IMR-90 (cell line): ENCODE measurements at regions not wholly inside any gene's neighbourhood (a gene's known extent, or its start where the extent isn't known, plus 50 kb on each side); places are given as distances from the start of the nearest gene placed in this dataset.
A peak's percentile ranks its signal among the peaks of the same experiment; 100 is the strongest.

ENCODE experiments used
- ATAC-seq: fragments of 200-7000 bp; cut with Tn5 transposase; 2 replicates; pipeline ENCODE4 v1.9.1; 2020; ENCODE audit warnings: low read depth, mild to moderate bottlenecking, moderate library complexity
- BruUV-seq: library from RNA; stranded (reverse); fragments of 400-500 nt; replicated peaks from 2 replicates; lab custom pipeline; 2021; lab: Mats Ljungman, UMichigan
- CTCF ChIA-PET: fragments of 300-600 bp; formaldehyde crosslinking; extraction: SDS; loops from one replicate; lab custom pipeline; 2021; ENCODE audit warnings: antibody characterized with exemption; lab: Yijun Ruan, JAX
- POLR2A ChIA-PET: fragments of 300-600 bp; sonication (Branson Sonifier 250); formaldehyde crosslinking; loops from one replicate; lab custom pipeline; 2022; ENCODE audit warnings: antibody characterized with exemption; ENCODE audit not compliant: unreplicated experiment; lab: Charles Lee
- DNase-seq: peaks from one replicate; pipeline ENCODE4 v3.0.0; 2013
- H2AFZ ChIP-seq: replicated peaks from 2 replicates; pipeline ENCODE3; 2013; ENCODE audit warnings: low read length, mild to moderate bottlenecking; ENCODE audit not compliant: poor library complexity
- H2AK5ac ChIP-seq: 2 replicates; pipeline ENCODE4 v1.6.1; 2013; ENCODE audit warnings: low read depth, low read length, inconsistent platforms
- H2AK9ac ChIP-seq: replicated peaks from 2 replicates; pipeline ENCODE3; 2013; ENCODE audit warnings: mild to moderate bottlenecking, low read depth, low read length, moderate library complexity; ENCODE audit not compliant: poor library complexity
- H2BK120ac ChIP-seq: 2 replicates; pipeline ENCODE4 v1.6.1; 2013; ENCODE audit warnings: low read depth, low read length, inconsistent platforms
- H2BK15ac ChIP-seq: 3 replicates; pipeline ENCODE4 v1.6.1; 2013; ENCODE audit warnings: low read depth, low read length, inconsistent platforms
- H2BK20ac ChIP-seq: 2 replicates; pipeline ENCODE4 v1.6.1; 2013; ENCODE audit warnings: low read depth, mild to moderate bottlenecking, inconsistent platforms, low read length, moderate library complexity
- H2BK5ac ChIP-seq: 2 replicates; pipeline ENCODE4 v1.6.1; 2013; ENCODE audit warnings: mild to moderate bottlenecking, low read depth, low read length, inconsistent platforms; ENCODE audit not compliant: poor library complexity, severe bottlenecking
- H3K14ac ChIP-seq: replicated peaks from 2 replicates; pipeline ENCODE4 v1.6.1; 2013; ENCODE audit warnings: low read depth, low read length, inconsistent platforms
- H3K18ac ChIP-seq: 2 replicates; pipeline ENCODE4 v1.6.1; 2013; ENCODE audit warnings: low read depth, low read length, control low read depth
- H3K23ac ChIP-seq: 2 replicates; pipeline ENCODE4 v1.6.1; 2013; ENCODE audit warnings: low read depth, low read length, inconsistent platforms
- H3K27ac ChIP-seq: 2 replicates; pipeline ENCODE4 v1.5.1; 2013; ENCODE audit warnings: mild to moderate bottlenecking, control low read depth, low read length; ENCODE audit not compliant: insufficient read depth
- H3K27me3 ChIP-seq: 2 replicates; pipeline ENCODE4 v1.6.1; 2013; ENCODE audit warnings: low read length; ENCODE audit not compliant: control insufficient read depth, insufficient read depth
- H3K36me3 ChIP-seq: 2 replicates; pipeline ENCODE4 v1.6.1; 2013; ENCODE audit warnings: low read length, mixed read lengths; ENCODE audit not compliant: control insufficient read depth, insufficient read depth
- H3K4ac ChIP-seq: 2 replicates; pipeline ENCODE4 v1.6.1; 2013; ENCODE audit warnings: low read depth, low read length, inconsistent platforms
- H3K4me1 ChIP-seq: 2 replicates; pipeline ENCODE4 v1.6.1; 2013; ENCODE audit warnings: low read length, mixed read lengths; ENCODE audit not compliant: control insufficient read depth, insufficient read depth
- H3K4me2 ChIP-seq: 2 replicates; pipeline ENCODE4 v1.6.1; 2013; ENCODE audit warnings: low read depth, mild to moderate bottlenecking, control low read depth, low read length, moderate library complexity
- H3K4me3 ChIP-seq: 2 replicates; pipeline ENCODE4 v1.5.1; 2013; ENCODE audit warnings: low read depth, mild to moderate bottlenecking, control low read depth, low read length, moderate library complexity; ENCODE audit not compliant: insufficient read depth
- H3K56ac ChIP-seq: 2 replicates; pipeline ENCODE4 v1.6.1; 2013; ENCODE audit warnings: low read length, inconsistent platforms; ENCODE audit not compliant: insufficient read depth; ENCODE audit errors: extremely low read depth
- H3K79me1 ChIP-seq, 2 experiments: 2 replicates each; pipeline ENCODE4 v1.6.1; 2013; ENCODE audit warnings: low read length in 2 of 2, inconsistent platforms in 1 of 2, low read depth in 1 of 2
- H3K9ac ChIP-seq: 2 replicates; pipeline ENCODE4 v1.6.1; 2013; ENCODE audit warnings: low read depth, low read length, control low read depth
- H3K9me1 ChIP-seq: 2 replicates; pipeline ENCODE4 v1.6.1; 2013; ENCODE audit warnings: low read length, inconsistent platforms; ENCODE audit not compliant: insufficient read depth
- H3K9me3 ChIP-seq: 2 replicates; pipeline ENCODE4 v1.6.1; 2013; ENCODE audit warnings: low read length; ENCODE audit not compliant: control insufficient read depth, insufficient read depth
- H4K20me1 ChIP-seq: 2 replicates; pipeline ENCODE4 v1.6.1; 2013; ENCODE audit warnings: low read length, inconsistent platforms; ENCODE audit not compliant: insufficient read depth
- H4K5ac ChIP-seq: 2 replicates; pipeline ENCODE4 v1.6.1; 2013; ENCODE audit warnings: mild to moderate bottlenecking, low read depth, low read length, control low read depth
- H4K8ac ChIP-seq, 2 experiments: 2 replicates each; pipeline ENCODE4 v1.6.1; 2013; ENCODE audit warnings: low read depth in 2 of 2, low read length in 2 of 2, control low read depth in 1 of 2, inconsistent platforms in 1 of 2
- H4K91ac ChIP-seq: 2 replicates; pipeline ENCODE4 v1.6.1; 2013; ENCODE audit warnings: low read depth, low read length, inconsistent platforms; ENCODE audit not compliant: insufficient read depth
- BHLHE40 ChIP-seq: fragments of 150-350 bp; IDR thresholded peaks from 2 replicates; pipeline ENCODE4 v1.6.1; 2016; ENCODE audit warnings: mild to moderate bottlenecking, low read depth, low read length
- CEBPB ChIP-seq: IDR thresholded peaks from 2 replicates; pipeline ENCODE4 v1.6.1; 2012; ENCODE audit warnings: low read depth, low read length, improper control_type of control experiment
- CHD1 ChIP-seq: IDR thresholded peaks from 2 replicates; pipeline ENCODE4 v1.6.1; 2012; ENCODE audit warnings: low read depth, low read length, improper control_type of control experiment
- FOS ChIP-seq: fragments of 150-350 bp; IDR thresholded peaks from 2 replicates; pipeline ENCODE4 v1.6.1; 2016; ENCODE audit warnings: low read depth, low read length
- MAZ ChIP-seq: IDR thresholded peaks from 2 replicates; pipeline ENCODE4 v1.6.1; 2012; ENCODE audit warnings: low read depth, mild to moderate bottlenecking, low read length, improper control_type of control experiment, moderate library complexity, borderline replicate concordance
- MXI1 ChIP-seq: IDR thresholded peaks from 2 replicates; pipeline ENCODE4 v1.6.1; 2012; ENCODE audit warnings: low read depth, mild to moderate bottlenecking, low read length, moderate library complexity, borderline replicate concordance
- NFE2L2 ChIP-seq: fragments of 150-350 bp; IDR thresholded peaks from 2 replicates; pipeline ENCODE4 v1.6.1; 2016; ENCODE audit warnings: low read depth, mild to moderate bottlenecking, low read length
- POLR2A ChIP-seq: IDR thresholded peaks from 2 replicates; pipeline ENCODE4 v1.6.1; 2012; ENCODE audit warnings: mild to moderate bottlenecking, low read depth, low read length
- RAD21 ChIP-seq: IDR thresholded peaks from 2 replicates; pipeline ENCODE4 v1.6.1; 2012; ENCODE audit warnings: low read length, improper control_type of control experiment
- RCOR1 ChIP-seq: IDR thresholded peaks from 2 replicates; pipeline ENCODE4 v1.6.1; 2012; ENCODE audit warnings: mild to moderate bottlenecking, low read length, improper control_type of control experiment; ENCODE audit not compliant: insufficient replicate concordance
- RFX5 ChIP-seq: IDR thresholded peaks from 2 replicates; pipeline ENCODE4 v1.8.0; 2012; ENCODE audit warnings: low read depth, mild to moderate bottlenecking, low read length, moderate library complexity
- SMC3 ChIP-seq: fragments of 150-350 bp; IDR thresholded peaks from 2 replicates; pipeline ENCODE4 v1.6.1; 2016; ENCODE audit warnings: low read depth, mild to moderate bottlenecking, antibody characterized with exemption, low read length, moderate library complexity
- WGBS, 2 experiments: methylation state at CpG; one replicate each; pipeline versions ENCODE4 v1.1.5 to v1.1.7; 2013; ENCODE audit warnings: missing lambda C conversion rate in 2 of 2; ENCODE audit not compliant: insufficient read length in 1 of 2; ENCODE audit errors: extremely low coverage in 2 of 2; 5-methylcytosine and 5-hydroxymethylcytosine counted together
- dilution Hi-C: fragments of 300-500 bp; cut with HindIII; formaldehyde crosslinking; loops from one replicate; pipeline ENCODE4 v1.14.3; 2018; ENCODE audit warnings: low sequenced_read_pairs; ENCODE audit not compliant: unreplicated experiment
- in situ Hi-C: fragments of 300-500 bp; cut with MboI; formaldehyde crosslinking; loops from 3 replicates; pipeline ENCODE4 v1.14.3; 2019; ENCODE audit warnings: low sequenced_read_pairs, inconsistent platforms, mixed read lengths
- intact Hi-C: fragments of 100-400 bp; cut with micrococcal nuclease; formaldehyde crosslinking; loops from 2 replicates; pipeline ENCODE4 v1.10.0; 2022
- TF ChIP-seq, protein P1 (sequence below): fragments of 150-350 bp; IDR thresholded peaks from 2 replicates; pipeline ENCODE4 v1.6.1; 2017; ENCODE audit warnings: mild to moderate bottlenecking, antibody characterized with exemption, low read length, low read depth
- TF ChIP-seq, protein P2 (sequence below): conservative IDR thresholded peaks from 2 replicates; pipeline ENCODE4 v1.5.1; 2012; ENCODE audit warnings: mild to moderate bottlenecking, low read depth, low read length, improper control_type of control experiment
- TF ChIP-seq, protein P3 (sequence below): fragments of 150-350 bp; IDR thresholded peaks from 2 replicates; pipeline ENCODE4 v1.6.1; 2016; ENCODE audit warnings: low read depth, mild to moderate bottlenecking, low read length, moderate library complexity, borderline replicate concordance

DNA sequence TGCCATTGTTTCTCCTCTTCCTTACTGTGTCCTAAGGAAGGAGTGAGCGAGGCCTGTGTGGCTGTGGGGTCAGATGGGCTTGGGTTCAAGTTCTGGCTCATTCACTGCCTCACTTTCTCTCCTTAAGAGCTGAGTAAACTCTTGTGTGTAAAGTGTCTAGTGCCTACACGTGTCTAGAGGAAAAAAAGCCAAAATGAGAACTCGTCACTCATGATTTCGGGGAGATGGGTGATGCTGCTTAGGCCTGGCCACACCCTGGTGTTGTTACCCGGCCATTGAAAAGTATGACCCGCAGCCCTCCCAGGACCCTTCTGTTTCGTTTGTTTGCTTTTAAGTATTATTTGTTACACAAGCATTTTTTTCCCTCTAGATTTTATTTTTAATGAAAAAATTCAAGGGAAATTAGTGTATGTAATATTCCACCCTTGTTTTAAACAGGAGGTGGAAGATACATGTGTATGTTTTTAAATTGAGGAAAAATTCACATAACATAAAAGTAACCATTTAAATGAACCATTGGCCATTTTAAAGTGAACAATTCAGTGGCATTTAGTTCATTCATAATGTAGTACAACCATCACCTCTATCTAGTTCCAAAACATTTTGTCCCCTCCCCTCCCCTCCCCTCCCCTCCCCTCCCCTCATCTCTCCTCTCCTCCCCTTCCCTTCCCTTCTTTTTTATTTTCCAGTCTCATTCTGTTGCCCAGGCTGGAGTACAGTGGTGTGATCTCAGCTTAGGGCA lies 71.0 kb downstream of the CEBPB start:
- Histone ChIP-seq H4K20me1 (no peaks in the 10 kb centered on the region), H2BK15ac (peak overlapping the region; percentile 69; the same call in 2 of the 3 replicates), H3K9ac (no peak overlapping the region), H3K4me1 (peaks cover 11% of the 10 kb centered on the region), H3K36me3 (no peaks in the 10 kb centered on the region), H3K9me1 (peaks cover 10% of the 10 kb centered on the region; the same call in 1 of the 2 replicates), H3K14ac (peak overlapping the region; percentile 52; the same call in 1 of the 2 replicates), H4K91ac (peak overlapping the region; percentile 81), H2AFZ (peak overlapping the region; percentile 73), H3K4me2 (no peak overlapping the region), H2BK5ac (no peak overlapping the region), H3K79me1 (no peaks in the 10 kb centered on the region; a peak in 1 of 4 replicates), H4K8ac (peak overlapping the region in 1 of 2 experiments; percentile 67; a peak in 1 of 4 replicates), H3K18ac (no peak overlapping the region), H3K4ac (peak overlapping the region; percentile 71; the same call in 1 of the 2 replicates), H3K56ac (no peak overlapping the region), H3K4me3 (no peak overlapping the region), H2BK120ac (peak overlapping the region; percentile 83), H4K5ac (no peak overlapping the region; the same call in 1 of the 2 replicates), H2AK5ac (peak overlapping the region; percentile 100), H3K9me3 (no peaks in the 10 kb centered on the region), H3K27me3 (no peaks in the 10 kb centered on the region), H3K27ac (no peak overlapping the region), H2BK20ac (peak overlapping the region; percentile 76), H3K23ac (no peak overlapping the region), H2AK9ac (peak overlapping the region; percentile 70)
- dilution Hi-C loops (no loop called here), intact Hi-C loops (no loop called here), in situ Hi-C loops (no loop called here)
- no peak for DNase-seq
- WGBS, 2 experiments, result 100% methylated on average over 2 of the region's 7 CpGs; no CpG with 5 or more reads in 1 of the 2 experiments
- no TSS peak for BruUV-seq
- ATAC-seq, result no peak; the same call in 1 of the 2 replicates
- ChIA-PET CTCF (no interaction called here), POLR2A (no interaction called here)
- no peak for TF ChIP-seq NFE2L2
- TF ChIP-seq POLR2A, result no peak
- no peak for TF ChIP-seq FOS
- TF ChIP-seq, protein P1, sequence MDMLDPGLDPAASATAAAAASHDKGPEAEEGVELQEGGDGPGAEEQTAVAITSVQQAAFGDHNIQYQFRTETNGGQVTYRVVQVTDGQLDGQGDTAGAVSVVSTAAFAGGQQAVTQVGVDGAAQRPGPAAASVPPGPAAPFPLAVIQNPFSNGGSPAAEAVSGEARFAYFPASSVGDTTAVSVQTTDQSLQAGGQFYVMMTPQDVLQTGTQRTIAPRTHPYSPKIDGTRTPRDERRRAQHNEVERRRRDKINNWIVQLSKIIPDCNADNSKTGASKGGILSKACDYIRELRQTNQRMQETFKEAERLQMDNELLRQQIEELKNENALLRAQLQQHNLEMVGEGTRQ, result no peak
- no peak for TF ChIP-seq CEBPB
- TF ChIP-seq RCOR1, result no peak
- TF ChIP-seq MAZ, result no peak
- TF ChIP-seq RAD21, result no peak
- no peak for TF ChIP-seq SMC3
- no peak for TF ChIP-seq CHD1
- no peak for TF ChIP-seq RFX5
- TF ChIP-seq, protein P2, sequence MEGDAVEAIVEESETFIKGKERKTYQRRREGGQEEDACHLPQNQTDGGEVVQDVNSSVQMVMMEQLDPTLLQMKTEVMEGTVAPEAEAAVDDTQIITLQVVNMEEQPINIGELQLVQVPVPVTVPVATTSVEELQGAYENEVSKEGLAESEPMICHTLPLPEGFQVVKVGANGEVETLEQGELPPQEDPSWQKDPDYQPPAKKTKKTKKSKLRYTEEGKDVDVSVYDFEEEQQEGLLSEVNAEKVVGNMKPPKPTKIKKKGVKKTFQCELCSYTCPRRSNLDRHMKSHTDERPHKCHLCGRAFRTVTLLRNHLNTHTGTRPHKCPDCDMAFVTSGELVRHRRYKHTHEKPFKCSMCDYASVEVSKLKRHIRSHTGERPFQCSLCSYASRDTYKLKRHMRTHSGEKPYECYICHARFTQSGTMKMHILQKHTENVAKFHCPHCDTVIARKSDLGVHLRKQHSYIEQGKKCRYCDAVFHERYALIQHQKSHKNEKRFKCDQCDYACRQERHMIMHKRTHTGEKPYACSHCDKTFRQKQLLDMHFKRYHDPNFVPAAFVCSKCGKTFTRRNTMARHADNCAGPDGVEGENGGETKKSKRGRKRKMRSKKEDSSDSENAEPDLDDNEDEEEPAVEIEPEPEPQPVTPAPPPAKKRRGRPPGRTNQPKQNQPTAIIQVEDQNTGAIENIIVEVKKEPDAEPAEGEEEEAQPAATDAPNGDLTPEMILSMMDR, result no peak
- no peak for TF ChIP-seq BHLHE40
- TF ChIP-seq MXI1, result no peak
- TF ChIP-seq, protein P3, sequence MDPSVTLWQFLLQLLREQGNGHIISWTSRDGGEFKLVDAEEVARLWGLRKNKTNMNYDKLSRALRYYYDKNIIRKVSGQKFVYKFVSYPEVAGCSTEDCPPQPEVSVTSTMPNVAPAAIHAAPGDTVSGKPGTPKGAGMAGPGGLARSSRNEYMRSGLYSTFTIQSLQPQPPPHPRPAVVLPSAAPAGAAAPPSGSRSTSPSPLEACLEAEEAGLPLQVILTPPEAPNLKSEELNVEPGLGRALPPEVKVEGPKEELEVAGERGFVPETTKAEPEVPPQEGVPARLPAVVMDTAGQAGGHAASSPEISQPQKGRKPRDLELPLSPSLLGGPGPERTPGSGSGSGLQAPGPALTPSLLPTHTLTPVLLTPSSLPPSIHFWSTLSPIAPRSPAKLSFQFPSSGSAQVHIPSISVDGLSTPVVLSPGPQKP, result no peak
